HUES48 (cell line): ENCODE measurements at regions not wholly inside any gene's neighbourhood (a gene's known extent, or its start where the extent isn't known, plus 50 kb on each side); places are given as distances from the start of the nearest gene placed in this dataset.

ENCODE experiments used
- H3K27ac ChIP-seq: one replicate; pipeline ENCODE4 v1.7.0; 2013; ENCODE audit warnings: low read depth, low read length, inconsistent platforms
- H3K27me3 ChIP-seq: 2 replicates; pipeline ENCODE4 v1.6.1; 2013; ENCODE audit warnings: mild to moderate bottlenecking, low read length; ENCODE audit not compliant: control insufficient read depth, insufficient read depth
- H3K36me3 ChIP-seq: 2 replicates; pipeline ENCODE4 v1.6.1; 2013; ENCODE audit warnings: low read length; ENCODE audit not compliant: control insufficient read depth, insufficient read depth
- H3K4me1 ChIP-seq: 2 replicates; pipeline ENCODE4 v1.6.1; 2013; ENCODE audit warnings: mild to moderate bottlenecking, low read length; ENCODE audit not compliant: control insufficient read depth, insufficient read depth
- H3K4me3 ChIP-seq: 2 replicates; pipeline ENCODE4 v1.5.1; 2013; ENCODE audit warnings: mild to moderate bottlenecking, low read depth, low read length
- H3K9ac ChIP-seq: 2 replicates; pipeline ENCODE4 v1.6.1; 2013; ENCODE audit warnings: mild to moderate bottlenecking, low read depth, low read length, moderate library complexity
- H3K9me3 ChIP-seq: 2 replicates; pipeline ENCODE4 v1.6.1; 2013; ENCODE audit warnings: low read length; ENCODE audit not compliant: control insufficient read depth, insufficient read depth

DNA sequence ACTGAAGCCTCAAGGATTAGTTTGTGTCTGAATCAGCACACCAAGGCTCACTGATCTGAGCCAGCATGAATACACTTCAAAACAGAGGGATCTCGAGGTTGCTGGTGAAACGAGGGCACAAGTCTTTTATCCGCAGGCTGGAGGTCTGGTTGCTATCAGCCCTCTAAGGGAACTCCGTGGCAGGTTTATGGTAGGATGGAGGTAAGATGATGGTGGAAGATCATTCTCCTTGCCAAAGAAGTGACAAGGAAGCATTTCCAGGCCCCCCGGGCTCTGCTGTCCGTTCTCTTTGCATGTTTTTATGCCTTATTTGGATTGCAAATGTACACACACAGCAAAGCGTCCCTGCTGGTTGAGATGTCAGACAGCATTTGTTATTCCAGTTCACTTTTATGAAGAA is 268.3 kb downstream of the ARHGAP12 start:
- Histone ChIP-seq H3K9me3 (no peaks in the 10 kb centered on the region), H3K27me3 (no peaks in the 10 kb centered on the region), H3K27ac (no peak overlapping the region), H3K36me3 (no peaks in the 10 kb centered on the region), H3K4me1 (peaks cover 15% of the 10 kb centered on the region), H3K4me3 (no peak overlapping the region), H3K9ac (no peak overlapping the region)

- no peak overlapping the region for H3K4me3 ChIP-seq
- no peak overlapping the region for H3K27ac ChIP-seq
- no peaks in the 10 kb centered on the region for H3K27me3 ChIP-seq
- no peak overlapping the region for H3K9ac ChIP-seq
- no peaks in the 10 kb centered on the region for H3K36me3 ChIP-seq
- no peaks in the 10 kb centered on the region for H3K9me3 ChIP-seq
- H3K4me1 ChIP-seq = peaks cover 8% of the 10 kb centered on the region
These were observed 269.0 kb downstream of the ARHGAP12 start for GRCh38 chr10:31659665-31660064.

- Histone ChIP-seq H3K27me3 (no peaks in the 10 kb centered on the region), H3K4me3 (no peak overlapping the region), H3K9me3 (no peaks in the 10 kb centered on the region), H3K9ac (no peak overlapping the region), H3K4me1 (peaks cover 6% of the 10 kb centered on the region; the same call in 1 of the 2 replicates), H3K36me3 (no peaks in the 10 kb centered on the region), H3K27ac (no peak overlapping the region)
These were observed 271.2 kb downstream of the ARHGAP12 start for GRCh38 chr10:31657434-31657872.

DNA sequence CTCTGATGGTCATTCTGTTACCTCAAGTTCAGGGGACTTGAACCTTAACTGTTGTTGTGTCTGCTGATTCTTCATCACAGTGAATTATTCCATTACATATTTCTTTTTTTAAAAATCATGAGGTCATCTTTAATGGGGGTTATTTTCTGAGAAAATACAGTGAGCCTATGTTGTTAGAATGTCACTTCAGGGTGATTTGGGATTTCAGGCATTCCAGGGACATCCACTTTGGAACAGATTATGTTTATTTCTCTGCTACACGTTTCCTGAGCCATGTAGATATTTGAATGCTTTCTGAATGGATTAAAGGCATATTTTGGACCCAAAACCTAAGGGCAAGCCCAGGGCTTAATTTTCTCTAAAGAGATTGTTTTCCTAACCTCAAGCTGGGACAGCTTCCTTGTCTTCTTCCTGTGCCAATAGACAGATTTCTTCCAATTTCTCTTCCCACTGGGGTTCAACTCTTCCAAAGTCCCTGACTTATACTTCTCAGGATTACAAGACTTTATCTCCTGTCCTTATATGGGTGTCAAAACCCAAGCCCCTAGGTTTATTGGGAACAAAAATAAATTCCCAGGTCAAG is 271.7 kb downstream of the ARHGAP12 start:
- Histone ChIP-seq H3K9ac (no peak overlapping the region), H3K9me3 (no peaks in the 10 kb centered on the region), H3K27ac (no peak overlapping the region), H3K27me3 (no peaks in the 10 kb centered on the region), H3K36me3 (no peaks in the 10 kb centered on the region), H3K4me1 (peaks cover 6% of the 10 kb centered on the region; the same call in 1 of the 2 replicates), H3K4me3 (no peak overlapping the region)

DNA sequence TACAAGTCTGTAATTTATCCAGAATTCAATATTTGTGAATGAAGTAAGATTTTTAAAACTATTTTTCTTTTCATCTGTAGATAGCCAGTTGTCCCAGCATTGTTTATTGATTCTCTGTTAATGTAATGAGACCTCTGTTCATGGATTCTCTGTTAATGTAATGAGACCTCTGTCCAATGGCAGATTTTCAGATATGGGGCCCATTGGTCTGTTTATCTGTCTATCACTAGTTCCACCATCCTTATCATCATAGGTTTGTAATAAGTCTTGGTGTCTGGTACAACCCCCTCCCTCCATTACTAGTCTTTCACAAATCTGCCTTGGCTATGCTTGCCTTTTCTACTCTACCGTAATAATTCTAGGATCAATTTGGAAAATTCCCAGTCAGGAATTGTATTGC is 276.6 kb downstream of the ARHGAP12 start:
- Histone ChIP-seq H3K4me3 (no peak overlapping the region), H3K36me3 (no peaks in the 10 kb centered on the region)

DNA sequence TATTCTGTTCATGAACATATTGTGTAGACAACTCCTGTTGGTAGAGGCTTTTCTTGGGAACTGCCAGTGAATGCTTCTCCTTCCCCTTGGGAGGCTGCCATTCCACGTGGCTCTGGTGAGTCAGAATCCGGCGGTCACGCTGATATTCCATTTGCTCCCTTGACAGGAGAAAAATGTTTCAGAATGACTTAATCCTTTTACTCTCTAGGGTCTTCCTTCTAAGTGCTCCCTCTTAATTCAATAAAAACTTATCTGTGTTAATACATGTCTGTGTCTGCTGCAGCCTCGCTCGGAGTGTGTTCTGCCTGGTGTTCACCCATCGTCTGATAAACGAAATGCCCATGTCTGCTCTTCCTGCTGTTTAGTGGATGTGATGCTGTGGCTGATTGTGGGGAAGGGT is 278.6 kb downstream of the ARHGAP12 start:
- no peaks in the 10 kb centered on the region for H3K4me1 ChIP-seq
- H3K4me3 ChIP-seq = no peak overlapping the region
- H3K27ac ChIP-seq = no peak overlapping the region
- no peak overlapping the region for H3K9ac ChIP-seq
- no peaks in the 10 kb centered on the region for H3K27me3 ChIP-seq
- no peaks in the 10 kb centered on the region for H3K36me3 ChIP-seq
- H3K9me3 ChIP-seq = no peaks in the 10 kb centered on the region

More for the DNA sequence above, 276.6 kb downstream of the ARHGAP12 start:
- Histone ChIP-seq H3K27ac (no peak overlapping the region), H3K9me3 (no peaks in the 10 kb centered on the region), H3K27me3 (no peaks in the 10 kb centered on the region), H3K4me1 (peaks cover 6% of the 10 kb centered on the region; the same call in 1 of the 2 replicates), H3K9ac (no peak overlapping the region)

DNA sequence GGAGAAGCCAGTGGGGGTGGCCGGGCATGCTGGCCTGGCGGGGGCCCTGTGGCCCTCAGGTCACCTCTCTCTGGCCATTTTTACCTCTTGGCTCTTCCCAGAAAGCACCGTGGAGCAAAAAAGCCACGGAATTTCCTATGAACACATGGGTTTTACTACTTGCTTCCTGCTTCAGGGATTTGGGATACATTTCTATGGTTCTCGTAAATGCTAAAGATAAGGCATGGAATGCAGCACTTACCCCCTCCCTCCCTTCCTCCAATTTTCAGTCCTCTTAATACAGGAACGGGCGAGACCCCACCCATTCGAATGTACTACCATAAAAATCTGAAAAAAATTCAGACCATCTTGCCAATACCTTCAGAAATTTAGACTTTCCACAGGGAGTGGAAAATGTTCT is 279.7 kb downstream of the ARHGAP12 start:
- Histone ChIP-seq H3K27me3 (no peaks in the 10 kb centered on the region), H3K9ac (no peak overlapping the region)

GRCh38 chr10:31647861-31648260 is 280.8 kb downstream of the ARHGAP12 start:
- Histone ChIP-seq H3K4me3 (no peak overlapping the region), H3K27me3 (no peaks in the 10 kb centered on the region), H3K9me3 (no peaks in the 10 kb centered on the region), H3K27ac (no peak overlapping the region), H3K4me1 (no peaks in the 10 kb centered on the region), H3K36me3 (no peaks in the 10 kb centered on the region), H3K9ac (no peak overlapping the region)

More for the DNA sequence above, 279.7 kb downstream of the ARHGAP12 start:
- H3K27ac ChIP-seq = no peak overlapping the region
- H3K4me3 ChIP-seq = no peak overlapping the region
- H3K9me3 ChIP-seq = no peaks in the 10 kb centered on the region
- no peaks in the 10 kb centered on the region for H3K36me3 ChIP-seq
- no peaks in the 10 kb centered on the region for H3K4me1 ChIP-seq

GRCh38 chr10:31646519-31646918 is 282.1 kb downstream of the ARHGAP12 start:
- no peak overlapping the region for H3K4me3 ChIP-seq
- no peaks in the 10 kb centered on the region for H3K27me3 ChIP-seq
- H3K36me3 ChIP-seq = no peaks in the 10 kb centered on the region
- H3K4me1 ChIP-seq = no peaks in the 10 kb centered on the region
- H3K9me3 ChIP-seq = no peaks in the 10 kb centered on the region
- H3K9ac ChIP-seq = no peak overlapping the region
- no peak overlapping the region for H3K27ac ChIP-seq

- Histone ChIP-seq H3K36me3 (no peaks in the 10 kb centered on the region), H3K27ac (no peak overlapping the region), H3K9me3 (no peaks in the 10 kb centered on the region), H3K4me1 (no peaks in the 10 kb centered on the region), H3K27me3 (no peaks in the 10 kb centered on the region), H3K4me3 (no peak overlapping the region), H3K9ac (no peak overlapping the region)
These were observed 282.8 kb downstream of the ARHGAP12 start for GRCh38 chr10:31645786-31646185.

- Histone ChIP-seq H3K27ac (no peak overlapping the region), H3K27me3 (no peaks in the 10 kb centered on the region), H3K9me3 (no peaks in the 10 kb centered on the region), H3K4me3 (no peak overlapping the region), H3K9ac (no peak overlapping the region), H3K36me3 (no peaks in the 10 kb centered on the region), H3K4me1 (no peaks in the 10 kb centered on the region)
These were observed 283.5 kb downstream of the ARHGAP12 start for GRCh38 chr10:31644931-31645633.
